B cell (primary cell): ENCODE measurements at regions not wholly inside any gene's neighbourhood (a gene's known extent, or its start where the extent isn't known, plus 50 kb on each side); places are given as distances from the start of the nearest gene placed in this dataset.

Experiments used
- CTCF ChIP-seq: fragments of 200-600 bp; IDR thresholded peaks from one replicate; pipeline ENCODE4 v1.8.0; 2022; ENCODE audit warnings: antibody characterized with exemption, mild to moderate bottlenecking
- EZH2 ChIP-seq: IDR thresholded peaks from 2 replicates; pipeline ENCODE4 v1.6.1; 2012; ENCODE audit warnings: borderline replicate concordance, low read depth, mild to moderate bottlenecking, moderate library complexity, low read length; ENCODE audit not compliant: insufficient read depth, poor library complexity, severe bottlenecking

DNA sequence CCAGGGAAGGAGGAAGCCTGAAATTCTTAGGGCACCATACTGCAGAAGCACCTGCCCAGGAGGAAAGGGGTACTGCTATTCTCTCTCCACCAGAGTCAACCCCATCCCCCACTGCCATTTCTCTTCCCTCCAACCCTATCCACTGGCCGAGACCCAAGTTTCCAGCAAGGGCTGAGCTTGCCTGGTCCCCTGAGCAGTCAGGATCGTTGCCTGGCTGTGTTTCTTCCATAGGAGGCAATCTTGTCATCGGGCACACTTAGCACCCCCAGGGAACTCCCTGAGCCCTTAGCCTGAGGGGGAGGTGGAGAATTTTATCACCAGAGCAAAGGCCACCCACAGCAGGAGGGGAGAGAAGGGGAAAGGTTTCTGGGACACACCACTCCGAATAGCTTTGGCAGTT is 115.8 kb upstream of the NECTIN1 start:
- TF ChIP-seq CTCF (no peak), EZH2 (no peak)
